ENCODE measurements at regions not wholly inside any gene's neighbourhood (a gene's known extent, or its start where the extent isn't known, plus 50 kb on each side); places are given as distances from the start of the nearest gene placed in this dataset.

DNA sequence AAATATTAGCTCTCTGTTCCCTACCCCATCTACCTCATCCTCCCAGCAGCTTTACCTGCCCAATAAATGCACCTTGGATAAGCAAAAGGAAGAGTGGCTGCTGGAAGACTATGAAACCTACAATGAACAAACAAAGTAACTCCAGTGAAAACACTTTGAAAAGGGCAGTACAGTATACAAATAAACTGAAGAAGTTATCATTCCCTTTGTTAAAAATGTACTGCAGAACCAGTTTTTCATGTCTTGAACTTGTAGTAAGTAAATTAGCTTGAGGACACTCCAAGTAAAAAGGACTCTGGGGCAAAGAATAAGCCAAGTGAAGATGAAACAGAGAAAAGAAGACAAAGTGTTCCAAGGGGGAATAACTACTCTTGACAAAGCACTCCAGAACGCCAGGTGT is 457.1 kb downstream of the DTWD2 start:
- Histone ChIP-seq H3K27me3 (replicated peaks in 1 of 2; ENCODE audit: control insufficient read depth in 2 of 2, insufficient read depth in 2 of 2, low read length in 1 of 2) (no peaks in the 10 kb centered on the region), H3K4me2 (ENCODE audit: control insufficient read depth, insufficient read depth) (no peak overlapping the region), H3K9ac (ENCODE audit: control insufficient read depth, insufficient read depth, low read length) (no peak overlapping the region), H3K4me3 (no peak overlapping the region), H3K4me1 (ENCODE audit: control insufficient read depth, insufficient read depth, low read length) (no peaks in the 10 kb centered on the region), H2AFZ (ENCODE audit: control insufficient read depth, low read depth, low read length) (no peak overlapping the region), H3K36me3 (ENCODE audit: control insufficient read depth in 2 of 2, insufficient read depth in 2 of 2, low read length in 1 of 2) (no peaks in the 10 kb centered on the region), H3K27ac (ENCODE audit: control insufficient read depth, insufficient read depth) (no peak overlapping the region), H3K79me2 (ENCODE audit: control insufficient read depth, insufficient read depth, low read length) (no peaks in the 10 kb centered on the region), H3K9me3 (replicated peaks; ENCODE audit: control insufficient read depth, insufficient read depth, low read length) (no peaks in the 10 kb centered on the region), H4K20me1 (ENCODE audit: control insufficient read depth, insufficient read depth) (no peaks in the 10 kb centered on the region)
- ChIA-PET CTCF (no interaction called here), POLR2A (no interaction called here), SMC1A (ENCODE audit: uncharacterized antibody, unreplicated experiment) (interaction anchor here (1.0 to 1.1 kb wide), 2 partner anchors 9 to 10 kb away, joined by 3 read pairs; no protein-coding TSS in a partner anchor), RAD21 (ENCODE audit: unreplicated experiment) (no interaction called here)
- TF ChIP-seq NFYA (IDR thresholded peaks at IDR 0.05; ENCODE audit: borderline replicate concordance, low read depth, low read length) (no peak), HDGF (IDR thresholded peaks at IDR 0.05) (no peak), RBBP5 (conservative IDR thresholded peaks at IDR 0.05) (no peak), CREB1 (IDR thresholded peaks at IDR 0.05; ENCODE audit: low read depth) (no peak), MEF2A (IDR thresholded peaks at IDR 0.05; ENCODE audit: insufficient read depth, low read depth, low read length) (no peak), ZBTB40 (IDR thresholded peaks at IDR 0.05; ENCODE audit: borderline replicate concordance) (no peak), E4F1 (IDR thresholded peaks at IDR 0.05; ENCODE audit: borderline replicate concordance, partially characterized antibody) (no peak)
- TF ChIP-seq, protein P1, sequence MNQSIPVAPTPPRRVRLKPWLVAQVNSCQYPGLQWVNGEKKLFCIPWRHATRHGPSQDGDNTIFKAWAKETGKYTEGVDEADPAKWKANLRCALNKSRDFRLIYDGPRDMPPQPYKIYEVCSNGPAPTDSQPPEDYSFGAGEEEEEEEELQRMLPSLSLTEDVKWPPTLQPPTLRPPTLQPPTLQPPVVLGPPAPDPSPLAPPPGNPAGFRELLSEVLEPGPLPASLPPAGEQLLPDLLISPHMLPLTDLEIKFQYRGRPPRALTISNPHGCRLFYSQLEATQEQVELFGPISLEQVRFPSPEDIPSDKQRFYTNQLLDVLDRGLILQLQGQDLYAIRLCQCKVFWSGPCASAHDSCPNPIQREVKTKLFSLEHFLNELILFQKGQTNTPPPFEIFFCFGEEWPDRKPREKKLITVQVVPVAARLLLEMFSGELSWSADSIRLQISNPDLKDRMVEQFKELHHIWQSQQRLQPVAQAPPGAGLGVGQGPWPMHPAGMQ (IDR thresholded peaks at IDR 0.05; ENCODE audit: borderline replicate concordance): no peak
- TF ChIP-seq, protein P2, sequence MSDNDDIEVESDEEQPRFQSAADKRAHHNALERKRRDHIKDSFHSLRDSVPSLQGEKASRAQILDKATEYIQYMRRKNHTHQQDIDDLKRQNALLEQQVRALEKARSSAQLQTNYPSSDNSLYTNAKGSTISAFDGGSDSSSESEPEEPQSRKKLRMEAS (IDR thresholded peaks at IDR 0.05; ENCODE audit: low read depth, low read length): no peak
- TF ChIP-seq, protein P3, sequence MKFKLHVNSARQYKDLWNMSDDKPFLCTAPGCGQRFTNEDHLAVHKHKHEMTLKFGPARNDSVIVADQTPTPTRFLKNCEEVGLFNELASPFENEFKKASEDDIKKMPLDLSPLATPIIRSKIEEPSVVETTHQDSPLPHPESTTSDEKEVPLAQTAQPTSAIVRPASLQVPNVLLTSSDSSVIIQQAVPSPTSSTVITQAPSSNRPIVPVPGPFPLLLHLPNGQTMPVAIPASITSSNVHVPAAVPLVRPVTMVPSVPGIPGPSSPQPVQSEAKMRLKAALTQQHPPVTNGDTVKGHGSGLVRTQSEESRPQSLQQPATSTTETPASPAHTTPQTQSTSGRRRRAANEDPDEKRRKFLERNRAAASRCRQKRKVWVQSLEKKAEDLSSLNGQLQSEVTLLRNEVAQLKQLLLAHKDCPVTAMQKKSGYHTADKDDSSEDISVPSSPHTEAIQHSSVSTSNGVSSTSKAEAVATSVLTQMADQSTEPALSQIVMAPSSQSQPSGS (IDR thresholded peaks at IDR 0.05; ENCODE audit: low read length): no peak
- FAIRE-seq (no peak), DNase-seq (ENCODE audit: low read depth, low spot score) (no peak), ATAC-seq (no peak)
- 26% methylated on average over 1 of the region's 1 CpG for WGBS (ENCODE audit: insufficient coverage, insufficient replicate concordance, low lambda C conversion rate, missing lambda C conversion rate)
- in situ Hi-C loops (cut with MboI): no loop called here
- BruUV-seq (replicated peaks): no TSS peak
- intact Hi-C loops (cut with micrococcal nuclease; ENCODE audit: unreplicated experiment): no loop called here

Measured in GM12878 (cell line).